Ishikawa (cell line): ENCODE measurements at regions not wholly inside any gene's neighbourhood (a gene's known extent, or its start where the extent isn't known, plus 50 kb on each side); places are given as distances from the start of the nearest gene placed in this dataset.

Experiments used
- CEBPB ChIP-seq: IDR thresholded peaks from 2 replicates; pipeline ENCODE4 v1.6.1; 2012
- CREB1 ChIP-seq: IDR thresholded peaks from 2 replicates; pipeline ENCODE4 v1.6.1; 2012; ENCODE audit warnings: low read depth
- EGR1 ChIP-seq: IDR thresholded peaks from 2 replicates; pipeline ENCODE4 v1.6.1; 2012
- EP300 ChIP-seq: IDR thresholded peaks from 2 replicates; pipeline ENCODE4 v1.6.1; 2012; ENCODE audit warnings: borderline replicate concordance
- FOXM1 ChIP-seq: IDR thresholded peaks from 2 replicates; pipeline ENCODE4 v1.6.1; 2012; ENCODE audit warnings: low read depth, borderline replicate concordance
- MAX ChIP-seq: IDR thresholded peaks from 2 replicates; pipeline ENCODE4 v1.6.1; 2012
- NFIC ChIP-seq: IDR thresholded peaks from 2 replicates; pipeline ENCODE4 v1.6.1; 2012
- RAD21 ChIP-seq: IDR thresholded peaks from 2 replicates; pipeline ENCODE4 v1.6.1; 2012; ENCODE audit warnings: low read depth
- REST ChIP-seq: IDR thresholded peaks from 2 replicates; pipeline ENCODE4 v1.6.1; 2012; ENCODE audit warnings: low read depth, mild to moderate bottlenecking
- TAF1 ChIP-seq: IDR thresholded peaks from 2 replicates; pipeline ENCODE4 v1.6.1; 2012; ENCODE audit warnings: low read depth, mild to moderate bottlenecking
- TCF12 ChIP-seq: IDR thresholded peaks from 2 replicates; pipeline ENCODE4 v1.6.1; 2012; ENCODE audit warnings: low read depth
- TEAD4 ChIP-seq: IDR thresholded peaks from 2 replicates; pipeline ENCODE4 v1.6.1; 2012
- USF1 ChIP-seq: IDR thresholded peaks from 2 replicates; pipeline ENCODE4 v1.6.1; 2012
- YY1 ChIP-seq: IDR thresholded peaks from 2 replicates; pipeline ENCODE4 v1.6.1; 2012; ENCODE audit warnings: low read depth
- ZBTB7A ChIP-seq: IDR thresholded peaks from 2 replicates; pipeline ENCODE4 v1.6.1; 2012; ENCODE audit warnings: low read depth

- TF ChIP-seq RAD21: no peak
- TF ChIP-seq NFIC: no peak
- no peak for TF ChIP-seq EP300
- TF ChIP-seq CEBPB: no peak
- no peak for TF ChIP-seq FOXM1
- no peak for TF ChIP-seq ZBTB7A
- TF ChIP-seq REST: no peak
- no peak for TF ChIP-seq CREB1
- TF ChIP-seq TAF1: no peak
- no peak for TF ChIP-seq TEAD4
These were observed 109.7 kb upstream of the ARX start for GRCh38 chrX:25125483-25125882.

GRCh38 chrX:25124391-25124790, 108.6 kb upstream of the ARX start:
- TF ChIP-seq RAD21 (no peak), MAX (no peak), YY1 (no peak), TCF12 (no peak), FOXM1 (no peak), EP300 (no peak), REST (no peak)

- TF ChIP-seq FOXM1 (no peak), NFIC (no peak), ZBTB7A (no peak), REST (no peak), EGR1 (no peak), RAD21 (no peak)
These were observed 96.4 kb upstream of the ARX start for GRCh38 chrX:25112156-25112555.

GRCh38 chrX:25108481-25108880, 92.7 kb upstream of the ARX start:
- TF ChIP-seq EGR1 (no peak), FOXM1 (no peak), RAD21 (no peak)

- no peak for TF ChIP-seq CEBPB
- no peak for TF ChIP-seq NFIC
- TF ChIP-seq ZBTB7A: no peak
- TF ChIP-seq TCF12: no peak
- no peak for TF ChIP-seq TEAD4
- TF ChIP-seq MAX: no peak
These were observed 89.5 kb upstream of the ARX start for GRCh38 chrX:25105221-25105620.

GRCh38 chrX:25096522-25097045, 80.8 kb upstream of the ARX start:
- TF ChIP-seq ZBTB7A (no peak), TEAD4 (no peak), REST (no peak), RAD21 (no peak), CREB1 (no peak), EGR1 (no peak), FOXM1 (no peak), TAF1 (no peak), EP300 (no peak), MAX (no peak), TCF12 (no peak), NFIC (no peak), USF1 (no peak), YY1 (no peak)
